ENCODE measurements at regions not wholly inside any gene's neighbourhood (a gene's known extent, or its start where the extent isn't known, plus 50 kb on each side); places are given as distances from the start of the nearest gene placed in this dataset.

- no peaks in the 10 kb centered on the region for H3K4me1 ChIP-seq (ENCODE audit: control insufficient read depth in 2 of 2, insufficient read depth in 2 of 2, low read length in 2 of 2)
These were observed 223.2 kb upstream of the E2F8 start for GRCh38 chr11:19463976-19464375.

GRCh38 chr11:19460718-19461405, 220.1 kb upstream of the E2F8 start:
- DNase-seq (no peak), ATAC-seq (ENCODE audit: low read depth) (no peak)
- Histone ChIP-seq H3K36me3 (replicated peaks in 1 of 2; ENCODE audit: control extremely low read depth in 1 of 2, control insufficient read depth in 1 of 2, extremely low read depth in 1 of 2, insufficient read depth in 2 of 2, low read length in 1 of 2) (no peaks in the 10 kb centered on the region), H4K20me1 (ENCODE audit: control insufficient read depth, insufficient read depth, low read length, poor library complexity, severe bottlenecking) (no peaks in the 10 kb centered on the region), H3K4me3 (ENCODE audit: control extremely low read depth in 1 of 5, extremely low read depth in 1 of 5, insufficient read depth in 1 of 5, low read depth in 2 of 5, low read length in 4 of 5) (no peak overlapping the region), H3K27ac (ENCODE audit: low read length in 2 of 2) (no peak overlapping the region), H3K4me1 (ENCODE audit: control insufficient read depth in 2 of 2, insufficient read depth in 2 of 2, low read length in 2 of 2) (no peaks in the 10 kb centered on the region), H3K4me2 (replicated peaks; ENCODE audit: low read depth, low read length, poor library complexity, severe bottlenecking) (no peak overlapping the region), H3K9ac (ENCODE audit: low read length) (no peak overlapping the region), H2AFZ (ENCODE audit: insufficient read depth, low read depth, low read length, poor library complexity, severe bottlenecking) (no peak overlapping the region), H3K9me3 (ENCODE audit: control extremely low read depth in 1 of 3, control insufficient read depth in 2 of 3, insufficient read depth in 1 of 3, low read length in 2 of 3) (no peaks in the 10 kb centered on the region), H3K79me2 (ENCODE audit: control insufficient read depth, insufficient read depth, low read length) (no peaks in the 10 kb centered on the region), H3K27me3 (replicated peaks in 1 of 4; ENCODE audit: control extremely low read depth in 1 of 4, control insufficient read depth in 3 of 4, insufficient read depth in 4 of 4, low read length in 3 of 4) (peaks cover 0 to 8% (median 0%) of the 10 kb centered on the region in 4 experiments)
- H3K27ac Mint-ChIP-seq = no peak overlapping the region
- TF ChIP-seq CTCF (IDR thresholded peaks at IDR 0.05) (no peak), EZH2 (IDR thresholded peaks at IDR 0.05; ENCODE audit: borderline replicate concordance, insufficient read depth, low read depth, low read length, poor library complexity, severe bottlenecking) (no peak)
- ChIA-PET POLR2A (no interaction called here), CTCF (no interaction called here)
- H3K4me3 Mint-ChIP-seq = no peak overlapping the region
- 63% methylated on average over 1 of the region's 6 CpGs for WGBS (ENCODE audit: insufficient coverage)
- peaks cover 3% of the 10 kb centered on the region for H3K4me1 Mint-ChIP-seq
- peaks cover 4% of the 10 kb centered on the region for H3K27me3 Mint-ChIP-seq
- H3K9me3 Mint-ChIP-seq (ENCODE audit: insufficient read depth) = no peaks in the 10 kb centered on the region
- intact Hi-C loops (cut with micrococcal nuclease) = no loop called here

More at GRCh38 chr11:19463976-19464375, 223.2 kb upstream of the E2F8 start:
- H3K27me3 ChIP-seq (replicated peaks in 1 of 4; ENCODE audit: control extremely low read depth in 1 of 4, control insufficient read depth in 3 of 4, insufficient read depth in 4 of 4, low read length in 3 of 4) = peaks cover 0 to 5% (median 0%) of the 10 kb centered on the region in 4 experiments
- H3K4me3 ChIP-seq (ENCODE audit: control extremely low read depth in 1 of 5, extremely low read depth in 1 of 5, insufficient read depth in 1 of 5, low read depth in 2 of 5, low read length in 4 of 5) = no peak overlapping the region
- no peak overlapping the region for H2AFZ ChIP-seq (ENCODE audit: insufficient read depth, low read depth, low read length, poor library complexity, severe bottlenecking)
- ChIA-PET CTCF (no interaction called here), POLR2A (no interaction called here)
- Mint-ChIP-seq H3K9me3 (ENCODE audit: insufficient read depth) (no peaks in the 10 kb centered on the region), H3K4me1 (no peaks in the 10 kb centered on the region), H3K4me3 (no peak overlapping the region), H3K27me3 (peaks cover 10% of the 10 kb centered on the region), H3K27ac (no peak overlapping the region)
- DNase-seq (no peak), ATAC-seq (ENCODE audit: low read depth) (no peak)
- no peaks in the 10 kb centered on the region for H3K9me3 ChIP-seq (ENCODE audit: control extremely low read depth in 1 of 3, control insufficient read depth in 2 of 3, insufficient read depth in 1 of 3, low read length in 2 of 3)
- no peak overlapping the region for H3K9ac ChIP-seq (ENCODE audit: low read length)
- intact Hi-C loops (cut with micrococcal nuclease) = no loop called here
- H3K4me2 ChIP-seq (replicated peaks; ENCODE audit: low read depth, low read length, poor library complexity, severe bottlenecking) = no peak overlapping the region
- WGBS (ENCODE audit: insufficient coverage) = 87% methylated on average over 7 of the region's 7 CpGs
- H3K79me2 ChIP-seq (ENCODE audit: control insufficient read depth, insufficient read depth, low read length) = no peaks in the 10 kb centered on the region
- no peak overlapping the region for H3K27ac ChIP-seq (ENCODE audit: low read length in 2 of 2)
- H3K36me3 ChIP-seq (replicated peaks in 1 of 2; ENCODE audit: control extremely low read depth in 1 of 2, control insufficient read depth in 1 of 2, extremely low read depth in 1 of 2, insufficient read depth in 2 of 2, low read length in 1 of 2) = no peaks in the 10 kb centered on the region
- TF ChIP-seq CTCF (IDR thresholded peaks at IDR 0.05) (no peak), EZH2 (IDR thresholded peaks at IDR 0.05; ENCODE audit: borderline replicate concordance, insufficient read depth, low read depth, low read length, poor library complexity, severe bottlenecking) (no peak)
- no peaks in the 10 kb centered on the region for H4K20me1 ChIP-seq (ENCODE audit: control insufficient read depth, insufficient read depth, low read length, poor library complexity, severe bottlenecking)

Data from B cell (primary cell).